Left hindlimb (tissue), 1 donor: ENCODE measurements at regions not wholly inside any gene's neighbourhood (a gene's known extent, or its start where the extent isn't known, plus 50 kb on each side); places are given as distances from the start of the nearest gene placed in this dataset.

Experiments
- DNase-seq: peaks from one replicate; pipeline ENCODE4 v3.0.0-alpha.2; 2018

- DNase-seq, result no peak
Observed at GRCh38 chr10:30256084-30256483, 93.0 kb downstream of the MTPAP start.

DNA sequence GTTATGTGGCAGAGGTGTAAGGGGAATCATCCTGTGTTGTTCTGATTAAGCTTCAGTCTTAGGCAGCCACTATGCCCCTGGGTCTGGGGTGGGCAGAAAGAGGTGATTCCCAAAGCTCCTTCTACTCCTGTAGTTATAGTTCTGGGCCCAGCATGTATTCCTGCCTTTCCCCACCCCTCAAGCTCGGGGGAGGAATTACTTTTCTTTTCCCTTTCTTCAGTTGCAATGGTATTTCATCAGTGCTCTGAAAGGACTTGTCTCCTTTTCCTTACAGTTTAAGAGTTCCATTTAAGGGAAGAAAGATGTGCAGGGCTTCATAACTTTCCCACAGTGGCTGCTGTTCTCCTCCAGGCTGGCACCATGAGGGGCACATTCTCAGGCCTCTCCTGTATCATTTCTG lies 94.2 kb downstream of the MTPAP start:
- no peak for DNase-seq

- no peak for DNase-seq
Observed at GRCh38 chr10:30248728-30249127, 100.3 kb downstream of the MTPAP start.

- DNase-seq, result no peak
Observed at GRCh38 chr10:30247704-30248103, 101.4 kb downstream of the MTPAP start.

DNA sequence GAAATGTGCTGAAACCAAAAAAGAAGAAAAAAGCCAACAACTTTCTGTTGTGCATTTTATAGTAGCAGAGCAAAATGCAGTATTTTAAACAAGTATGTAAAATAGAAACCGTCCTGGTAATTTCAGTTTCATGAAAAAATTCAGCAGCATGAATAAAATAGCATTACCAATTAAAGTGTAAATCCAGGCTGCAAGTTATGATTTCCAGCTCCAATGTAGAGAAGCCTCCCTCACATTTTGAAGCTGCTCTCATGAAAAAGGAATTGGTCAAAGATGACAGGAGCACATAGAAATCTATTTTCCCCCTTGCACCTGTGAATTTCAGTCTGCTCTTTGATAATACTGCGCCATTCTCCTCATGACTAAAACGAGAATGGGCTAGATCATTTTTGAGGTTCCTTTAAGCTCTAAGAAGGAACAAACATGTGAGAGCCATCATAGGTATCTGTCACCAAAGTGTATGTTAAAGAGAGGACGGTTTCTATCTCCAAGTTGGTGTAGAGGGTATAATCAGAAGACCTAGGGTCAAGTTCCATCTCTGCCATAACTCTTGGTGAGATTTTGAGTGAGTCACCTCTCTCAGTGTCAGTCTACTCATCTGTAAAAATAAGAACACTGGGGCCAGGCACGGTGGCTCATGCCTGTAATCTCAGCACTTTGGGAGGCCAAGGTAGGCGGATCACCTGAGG lies 107.5 kb downstream of the MTPAP start:
- DNase-seq, result no peak

- DNase-seq, result no peak
Observed at GRCh38 chr10:30238836-30239235, 110.2 kb downstream of the MTPAP start.

DNA sequence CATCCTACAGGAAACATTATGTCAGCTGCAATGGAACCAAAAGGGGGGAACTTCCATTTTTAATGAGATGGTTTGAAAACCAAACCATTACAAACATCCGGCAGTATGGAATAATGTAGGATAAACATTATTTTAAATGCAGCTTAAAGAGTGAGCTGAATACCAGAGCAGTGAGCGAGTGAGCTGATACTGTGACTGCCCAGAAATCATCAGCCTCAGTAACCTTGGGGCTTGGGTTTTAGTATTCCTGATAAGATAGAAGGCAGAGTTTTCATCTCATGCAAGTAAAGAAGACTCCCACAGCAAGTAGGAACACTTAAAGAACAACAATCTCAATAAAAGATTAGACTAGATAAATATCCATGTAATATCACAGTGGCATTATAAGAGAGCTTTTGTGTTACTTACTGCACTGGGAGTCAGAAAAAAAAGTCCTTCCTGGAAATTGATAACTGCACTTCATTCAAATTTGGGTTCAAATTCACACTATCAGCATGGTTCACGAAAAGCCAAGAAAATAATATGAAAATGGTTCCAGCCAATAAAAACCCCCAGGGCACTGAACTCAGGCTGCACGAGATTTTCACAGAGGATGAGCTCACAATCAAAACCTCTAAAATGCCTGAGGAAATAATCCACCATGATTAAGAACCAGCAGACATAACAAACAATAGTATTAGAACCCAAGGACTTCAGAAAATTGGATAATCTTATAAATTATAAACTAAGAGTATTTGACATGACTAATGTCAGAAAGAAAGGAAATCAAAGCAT lies 115.7 kb downstream of the MTPAP start:
- no peak for DNase-seq

- no peak for DNase-seq
Observed at GRCh38 chr10:30231709-30232108, 117.4 kb downstream of the MTPAP start.

DNA sequence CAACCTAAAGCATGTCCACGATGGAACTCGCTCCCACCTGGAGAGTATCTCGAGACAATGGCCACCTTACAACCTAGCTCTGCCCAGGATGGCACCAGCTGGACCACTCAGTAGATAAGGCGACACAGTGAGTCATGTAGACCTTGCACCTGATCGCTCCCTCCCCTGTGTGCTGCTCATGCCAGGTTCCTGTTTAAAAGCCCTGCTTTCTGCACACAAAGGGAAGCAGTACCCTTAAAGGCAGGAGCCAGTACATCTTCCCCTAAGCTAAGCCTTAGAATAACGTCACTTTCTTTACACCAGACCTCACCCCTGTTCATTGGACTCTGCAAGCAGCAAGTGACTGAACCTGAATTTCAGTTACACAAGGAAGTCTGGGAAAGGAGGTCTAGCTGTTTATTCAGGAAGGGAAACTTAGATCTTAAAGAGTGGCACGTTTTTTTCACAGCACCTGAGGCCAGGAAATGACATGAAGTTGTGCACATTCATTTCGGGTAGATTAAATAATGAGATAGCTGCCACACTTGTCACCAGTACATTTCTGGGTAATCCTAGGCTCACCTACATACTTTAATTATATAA lies 117.9 kb downstream of the MTPAP start:
- no peak for DNase-seq

DNA sequence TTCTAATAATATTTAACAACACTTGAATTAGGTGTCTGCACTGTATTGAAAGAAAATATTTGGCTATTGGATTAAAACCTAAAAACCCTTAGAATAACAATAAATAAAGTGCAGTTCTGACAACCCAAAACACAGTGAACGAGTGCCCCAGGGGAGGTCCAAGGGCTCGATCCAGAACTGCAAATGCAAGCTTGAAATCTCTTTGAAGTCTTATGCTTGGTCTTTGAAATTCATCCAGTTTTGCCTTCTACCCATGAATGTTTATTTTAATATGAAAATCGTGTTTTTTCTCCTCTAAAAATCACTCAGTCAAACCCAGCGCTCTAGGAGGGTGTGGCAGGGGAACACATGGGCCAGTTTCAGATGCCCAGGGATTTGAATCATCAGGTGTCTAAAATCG lies 119.5 kb downstream of the MTPAP start:
- no peak for DNase-seq

- no peak for DNase-seq
Observed at GRCh38 chr10:30228417-30229036, 120.6 kb downstream of the MTPAP start.

GRCh38 chr10:30227481-30227880 lies 121.6 kb downstream of the MTPAP start:
- no peak for DNase-seq

DNA sequence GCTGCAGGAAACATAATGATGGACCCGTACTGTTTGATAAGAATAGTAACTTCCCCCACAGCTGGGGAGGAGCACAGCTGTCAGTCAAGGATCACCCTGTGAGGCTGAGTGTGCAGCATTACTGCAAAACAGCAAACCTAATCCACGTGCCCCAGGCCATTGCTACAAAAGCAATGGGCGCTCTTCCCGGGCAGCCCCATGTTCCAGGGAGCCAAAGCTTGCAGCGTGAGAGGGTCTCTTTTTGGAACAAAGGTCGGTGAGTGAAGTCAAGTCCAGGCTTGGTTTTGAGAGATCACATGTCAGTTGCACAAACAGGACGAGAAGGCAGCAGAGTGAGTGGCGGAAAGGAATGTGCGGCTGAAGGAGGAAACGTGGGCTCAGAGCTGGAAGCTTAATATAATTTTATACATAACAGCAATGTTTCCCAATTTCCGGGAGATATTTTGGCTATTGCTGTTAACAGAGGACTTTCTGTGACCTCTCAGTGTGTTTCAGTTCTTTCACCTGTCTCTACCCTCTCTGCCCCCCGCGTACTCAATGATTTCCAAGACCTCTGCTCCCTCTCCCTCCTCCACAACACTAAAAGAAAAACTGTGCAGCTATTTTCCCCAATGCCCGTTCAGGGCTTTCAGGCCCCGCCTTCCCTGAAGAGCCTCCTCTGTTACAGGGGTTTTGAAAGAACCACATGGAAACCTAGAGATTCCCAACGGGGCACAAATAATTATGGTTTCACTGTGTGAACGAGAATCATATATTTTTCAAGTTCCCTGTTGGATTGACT lies 128.9 kb downstream of the MTPAP start:
- peak; percentile 37 for DNase-seq

- no peak for DNase-seq
Observed at GRCh38 chr10:30216821-30217220, 132.3 kb downstream of the MTPAP start.

- DNase-seq, result peak; percentile 59
Observed at GRCh38 chr10:30215623-30216022, 133.5 kb downstream of the MTPAP start.

DNA sequence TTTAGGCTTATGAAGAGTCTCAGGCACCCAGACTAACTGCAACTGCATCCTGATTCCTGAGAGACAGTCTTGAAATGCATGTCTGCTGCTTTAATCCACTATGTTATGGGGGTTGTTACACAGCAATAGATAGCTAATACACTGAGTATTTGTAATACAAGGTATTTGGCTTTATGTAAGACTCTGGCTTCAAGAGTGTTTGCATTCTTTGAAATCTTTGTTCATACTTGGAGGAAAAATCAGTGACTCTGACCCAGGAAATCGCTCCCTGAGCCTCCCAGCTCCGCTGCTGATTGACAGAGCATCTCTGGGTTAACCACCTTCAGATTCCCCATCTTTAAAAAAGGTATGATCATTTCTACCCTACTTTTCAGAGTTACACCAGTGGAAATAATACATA lies 133.9 kb downstream of the MTPAP start:
- no peak for DNase-seq

DNA sequence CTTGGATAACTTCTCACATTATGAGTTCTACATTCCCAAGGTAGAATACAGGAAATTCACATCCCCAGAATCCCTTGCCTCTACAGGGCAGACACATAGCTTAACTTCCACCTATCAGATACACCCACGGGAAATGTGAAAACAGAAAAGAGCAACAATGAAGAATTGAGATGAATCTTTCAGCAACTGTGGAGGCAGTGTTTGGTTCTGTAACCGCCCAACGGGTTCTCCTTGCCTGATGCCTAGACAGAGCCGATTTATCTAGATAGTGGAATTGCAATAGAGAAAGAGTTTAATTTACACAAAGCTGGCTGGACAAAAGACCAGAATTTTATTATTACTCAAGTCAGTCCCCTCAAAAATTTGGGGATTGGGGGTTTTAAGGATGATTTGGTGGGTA lies 138.8 kb downstream of the MTPAP start:
- no peak for DNase-seq

DNA sequence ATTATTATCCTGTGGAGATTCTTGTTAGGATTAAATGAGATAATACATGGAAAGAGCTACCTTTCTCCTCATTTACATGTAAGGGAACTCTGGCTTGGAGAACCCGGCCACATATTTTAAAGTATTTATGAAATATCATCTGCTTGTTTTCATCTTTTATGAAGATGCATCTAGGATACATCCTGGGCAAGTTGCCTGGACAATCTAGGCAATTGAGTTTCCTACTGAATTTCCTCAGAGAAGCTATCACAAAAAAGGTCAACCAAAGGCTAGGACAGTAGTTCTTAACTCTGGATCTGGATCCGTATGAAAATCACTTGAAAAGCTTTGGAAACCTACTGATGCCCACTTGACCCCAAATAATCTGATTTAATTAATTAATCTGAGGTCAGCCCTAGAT lies 140.7 kb downstream of the MTPAP start:
- DNase-seq, result no peak

- DNase-seq, result no peak
Observed at GRCh38 chr10:30207485-30208052, 141.5 kb downstream of the MTPAP start.

DNA sequence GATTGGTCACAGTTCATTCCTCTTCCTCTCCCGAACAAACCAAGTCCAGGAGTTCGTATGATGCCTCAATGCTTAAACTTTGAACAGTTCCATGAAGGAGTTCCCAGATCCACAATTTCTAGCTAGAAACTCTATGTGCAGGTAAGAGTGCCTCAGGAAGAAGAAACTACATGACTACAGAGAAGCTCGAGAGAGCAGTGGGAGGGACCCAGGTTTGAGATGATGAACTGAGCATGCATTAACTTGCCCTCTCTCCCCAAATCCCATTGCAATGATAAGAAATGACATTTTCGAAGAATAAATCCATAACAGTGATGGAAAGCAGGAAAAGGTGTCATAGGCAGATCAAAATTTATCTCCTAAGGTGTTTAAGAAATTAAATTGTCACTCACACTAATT lies 140.6 kb upstream of the JCAD start:
- DNase-seq, result no peak

DNA sequence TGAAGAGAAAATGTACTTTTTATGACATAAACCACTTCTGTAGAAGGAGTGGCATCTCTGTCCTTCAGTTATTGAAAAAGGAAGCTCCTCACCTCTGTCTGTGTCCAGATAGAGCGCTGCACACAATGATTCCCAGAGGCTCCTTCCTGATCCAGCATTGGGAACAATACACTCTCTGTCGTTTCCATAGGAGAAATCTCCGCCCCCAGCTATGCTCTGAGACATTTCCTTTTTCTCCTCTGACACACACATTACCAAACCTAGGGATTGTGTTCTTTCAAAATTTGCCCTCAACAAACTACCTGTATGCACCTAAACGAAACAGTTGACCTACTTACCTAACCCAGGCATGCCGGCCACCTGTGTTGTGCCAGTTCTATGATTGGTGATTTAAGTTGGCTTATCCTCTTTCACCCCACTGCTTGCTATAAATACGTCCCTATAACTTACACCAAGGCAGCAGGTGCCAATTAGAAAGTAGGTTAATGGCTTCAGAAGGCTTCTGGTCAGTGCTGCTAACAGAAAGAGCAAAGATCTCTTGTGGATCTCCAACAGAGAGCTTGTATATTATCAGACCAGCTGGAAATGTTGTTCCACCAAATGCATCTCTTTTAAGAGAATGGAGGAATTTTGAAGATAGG lies 140.1 kb upstream of the JCAD start:
- DNase-seq, result no peak

DNA sequence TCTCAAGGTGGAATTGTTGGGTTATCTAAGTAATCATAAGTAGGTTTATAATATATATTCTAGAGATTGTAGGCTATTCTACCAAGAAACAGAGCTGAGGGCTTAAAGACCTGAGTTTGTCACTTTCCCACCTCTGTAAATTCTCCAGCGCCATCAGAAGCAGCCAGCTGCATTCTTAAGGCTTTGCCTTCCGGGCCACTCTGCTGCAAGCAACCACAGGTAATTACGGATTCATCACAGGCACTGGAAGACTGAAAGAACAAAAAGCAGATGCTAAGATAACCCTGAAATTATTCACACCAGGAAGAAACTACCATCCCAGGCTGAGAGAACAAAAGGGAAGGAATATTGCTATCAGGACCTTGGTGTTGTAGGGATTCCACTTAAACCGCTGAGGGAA lies 137.8 kb upstream of the JCAD start:
- no peak for DNase-seq
